WTC11 (cell line): ENCODE measurements at regions not wholly inside any gene's neighbourhood (a gene's known extent, or its start where the extent isn't known, plus 50 kb on each side); places are given as distances from the start of the nearest gene placed in this dataset.

Experiments
- ATAC-seq: fragments of 200-7000 bp; cut with Tn5 transposase; 2 replicates; pipeline ENCODE4 v1.10.0; 2021; ENCODE audit warnings: mild to moderate bottlenecking, moderate library complexity
- CTCF ChIA-PET: fragments of 300-600 bp; sonication (Branson Sonifier 250); formaldehyde crosslinking; loops from one replicate; lab custom pipeline; 2021; ENCODE audit warnings: antibody characterized with exemption; lab: Charles Lee
- POLR2A ChIA-PET: fragments of 350-600 bp; sonication (Branson Sonifier 250); formaldehyde crosslinking; loops from one replicate; lab custom pipeline; 2021; ENCODE audit warnings: antibody characterized with exemption; lab: Charles Lee
- DNase-seq: peaks from one replicate; pipeline ENCODE4 v3.0.0; 2021; ENCODE audit warnings: low spot score
- H3K27ac Mint-ChIP-seq: 2 replicates; pipeline ENCODE4 v1.8.0; 2021; ENCODE audit warnings: mixed read lengths
- H3K27me3 Mint-ChIP-seq: 2 replicates; pipeline ENCODE4 v1.8.0; 2021; ENCODE audit warnings: low read depth, mild to moderate bottlenecking, moderate library complexity, mixed read lengths
- H3K36me3 Mint-ChIP-seq: 2 replicates; pipeline ENCODE4 v1.8.0; 2021; ENCODE audit warnings: mixed read lengths
- H3K4me1 Mint-ChIP-seq: 2 replicates; pipeline ENCODE4 v1.8.0; 2022; ENCODE audit warnings: mixed read lengths
- H3K4me3 Mint-ChIP-seq: 2 replicates; pipeline ENCODE4 v1.8.0; 2021; ENCODE audit warnings: mild to moderate bottlenecking, moderate library complexity, mixed read lengths
- H3K9me3 Mint-ChIP-seq: 2 replicates; pipeline ENCODE4 v1.8.0; 2021; ENCODE audit warnings: mixed read lengths
- ARID4B ChIP-seq: sonication (generic); formaldehyde crosslinking; IDR thresholded peaks from 2 replicates; pipeline ENCODE4 v1.8.0; 2023; ENCODE audit warnings: missing genetic modification reagents, mild to moderate bottlenecking, borderline replicate concordance
- ATF3 ChIP-seq: sonication (generic); formaldehyde crosslinking; conservative IDR thresholded peaks from 2 replicates; pipeline ENCODE4 v1.8.1; 2022; ENCODE audit warnings: mild to moderate bottlenecking, missing genetic modification reagents
- CREM ChIP-seq: sonication (generic); formaldehyde crosslinking; IDR thresholded peaks from 2 replicates; pipeline ENCODE4 v1.8.1; 2022; ENCODE audit warnings: mild to moderate bottlenecking, missing genetic modification reagents, moderate library complexity
- E2F5 ChIP-seq: sonication (generic); formaldehyde crosslinking; IDR thresholded peaks from 2 replicates; pipeline ENCODE4 v1.8.1; 2022; ENCODE audit warnings: mild to moderate bottlenecking, moderate library complexity, missing genetic modification reagents
- ELF4 ChIP-seq: sonication (generic); formaldehyde crosslinking; IDR thresholded peaks from 2 replicates; pipeline ENCODE4 v1.8.1; 2022; ENCODE audit warnings: low read depth, mild to moderate bottlenecking, moderate library complexity, missing genetic modification reagents
- EMX1 ChIP-seq: fragments of 250-450 bp; sonication (Bioruptor Pico); IDR thresholded peaks from 2 replicates; pipeline ENCODE4 v1.8.0; 2021; ENCODE audit warnings: mild to moderate bottlenecking
- ESRRA ChIP-seq: sonication (generic); formaldehyde crosslinking; IDR thresholded peaks from 2 replicates; pipeline ENCODE4 v1.8.1; 2022; ENCODE audit warnings: mild to moderate bottlenecking, missing genetic modification reagents, borderline replicate concordance
- FOXJ3 ChIP-seq: sonication (generic); formaldehyde crosslinking; IDR thresholded peaks from 2 replicates; pipeline ENCODE4 v1.9.0; 2021; ENCODE audit warnings: missing genetic modification reagents, mild to moderate bottlenecking, borderline replicate concordance
- FOXP4 ChIP-seq: sonication (generic); formaldehyde crosslinking; IDR thresholded peaks from 2 replicates; pipeline ENCODE4 v1.8.0; 2022; ENCODE audit warnings: mild to moderate bottlenecking, missing genetic modification reagents
- GABPB1 ChIP-seq: sonication (generic); formaldehyde crosslinking; IDR thresholded peaks from 2 replicates; pipeline ENCODE4 v1.8.1; 2023; ENCODE audit warnings: mild to moderate bottlenecking, missing genetic modification reagents
- MAX ChIP-seq: sonication (generic); formaldehyde crosslinking; IDR thresholded peaks from 2 replicates; pipeline ENCODE4 v1.8.0; 2022; ENCODE audit warnings: mild to moderate bottlenecking, missing genetic modification reagents
- NFE2L1 ChIP-seq: sonication (generic); formaldehyde crosslinking; IDR thresholded peaks from 2 replicates; pipeline ENCODE4 v1.8.1; 2023; ENCODE audit warnings: missing genetic modification reagents
- NR3C1 ChIP-seq: sonication (generic); formaldehyde crosslinking; conservative IDR thresholded peaks from 2 replicates; pipeline ENCODE4 v1.8.1; 2023; ENCODE audit warnings: low read depth, mild to moderate bottlenecking, missing genetic modification reagents
- OVOL2 ChIP-seq: fragments of 250-450 bp; sonication (Bioruptor Pico); IDR thresholded peaks from 2 replicates; pipeline ENCODE4 v1.9.0; 2021; ENCODE audit warnings: mild to moderate bottlenecking, borderline replicate concordance
- PRRX2 ChIP-seq: fragments of 250-450 bp; sonication (Bioruptor Pico); IDR thresholded peaks from 2 replicates; pipeline ENCODE4 v1.8.0; 2021; ENCODE audit warnings: mild to moderate bottlenecking
- SOX15 ChIP-seq: fragments of 250-450 bp; sonication (Bioruptor Pico); IDR thresholded peaks from 2 replicates; pipeline ENCODE4 v1.9.0; 2021; ENCODE audit warnings: mild to moderate bottlenecking
- ZBTB21 ChIP-seq: sonication (generic); formaldehyde crosslinking; IDR thresholded peaks from 2 replicates; pipeline ENCODE4 v1.8.1; 2023; ENCODE audit warnings: mild to moderate bottlenecking, missing genetic modification reagents, borderline replicate concordance
- ZMAT4 ChIP-seq: fragments of 250-450 bp; sonication (Bioruptor Pico); IDR thresholded peaks from 2 replicates; pipeline ENCODE4 v1.9.0; 2021; ENCODE audit warnings: mild to moderate bottlenecking
- ZNF532 ChIP-seq: fragments of 250-450 bp; sonication (Bioruptor Pico); IDR thresholded peaks from 2 replicates; pipeline ENCODE4 v1.9.0; 2021; ENCODE audit warnings: mild to moderate bottlenecking, borderline replicate concordance
- ZSCAN18 ChIP-seq: fragments of 250-450 bp; sonication (Bioruptor Pico); IDR thresholded peaks from 2 replicates; pipeline ENCODE4 v2.1.2; 2022; ENCODE audit warnings: mild to moderate bottlenecking, moderate library complexity

- ChIA-PET POLR2A (no interaction called here), CTCF (interaction anchor here (0.6 kb wide), 1 partner anchor 857 kb away, joined by 3 read pairs; no protein-coding TSS in a partner anchor)
- no peak for ATAC-seq
- Mint-ChIP-seq H3K4me1 (peaks cover 9% of the 10 kb centered on the region), H3K36me3 (no peaks in the 10 kb centered on the region), H3K27ac (no peak overlapping the region), H3K27me3 (no peaks in the 10 kb centered on the region; the same call in none of the 2 replicates), H3K4me3 (no peak overlapping the region)
- TF ChIP-seq NR3C1 (CRISPR knock-in tag) (no peak), ARID4B (CRISPR knock-in tag) (no peak), FOXP4 (CRISPR knock-in tag) (no peak), ATF3 (CRISPR knock-in tag) (no peak), PRRX2 (CRISPR knock-in tag) (no peak), FOXJ3 (no peak), OVOL2 (CRISPR knock-in tag) (no peak), ZBTB21 (CRISPR knock-in tag) (no peak), ELF4 (no peak), CREM (CRISPR knock-in tag) (no peak)
- TF ChIP-seq, all 79 proteins: peak for 0
- no peaks in the 10 kb centered on the region for H3K9me3 Mint-ChIP-seq
- DNase-seq, result no peak
Measured at GRCh38 chr11:130672911-130673310, 224.5 kb downstream of the ADAMTS15 start.

GRCh38 chr11:130673698-130674097 lies 225.3 kb downstream of the ADAMTS15 start:
- Mint-ChIP-seq H3K9me3 (peaks cover 2% of the 10 kb centered on the region), H3K36me3 (peaks cover 1% of the 10 kb centered on the region; the same call in 1 of the 2 replicates), H3K27ac (no peak overlapping the region), H3K27me3 (no peaks in the 10 kb centered on the region; the same call in none of the 2 replicates), H3K4me1 (peaks cover 11% of the 10 kb centered on the region), H3K4me3 (no peak overlapping the region)
- ChIA-PET POLR2A (no interaction called here), CTCF (interaction anchor here (0.6 kb wide), 1 partner anchor 857 kb away, joined by 3 read pairs; no protein-coding TSS in a partner anchor)
- DNase-seq (no peak), ATAC-seq (no peak)
- TF ChIP-seq ZMAT4 (CRISPR knock-in tag), result no peak
- TF ChIP-seq ATF3 (CRISPR knock-in tag), result no peak
- TF ChIP-seq E2F5 (CRISPR knock-in tag), result no peak
- TF ChIP-seq ZSCAN18, result no peak
- TF ChIP-seq ZBTB21 (CRISPR knock-in tag), result no peak
- no peak for TF ChIP-seq SOX15 (CRISPR knock-in tag)
- TF ChIP-seq EMX1 (CRISPR knock-in tag), result no peak
- no peak for TF ChIP-seq ZNF532
- TF ChIP-seq GABPB1, result no peak
- TF ChIP-seq ESRRA, result no peak
- TF ChIP-seq MAX (CRISPR knock-in tag), result no peak
- TF ChIP-seq NFE2L1 (CRISPR knock-in tag), result no peak
